WI38 (cell line): ENCODE measurements at regions not wholly inside any gene's neighbourhood (a gene's known extent, or its start where the extent isn't known, plus 50 kb on each side); places are given as distances from the start of the nearest gene placed in this dataset.

ENCODE experiments used
- H3K4me3 ChIP-seq: 2 replicates; pipeline ENCODE4 v1.5.1; 2011; ENCODE audit warnings: low read depth, mild to moderate bottlenecking, control low read depth, low read length
- CTCF ChIP-seq: IDR thresholded peaks from 2 replicates; pipeline ENCODE4 v1.5.1; 2012; ENCODE audit warnings: low read depth, mild to moderate bottlenecking, control low read depth, low read length

- H3K4me3 ChIP-seq, result no peak overlapping the region
- TF ChIP-seq CTCF, result no peak
Observed at GRCh38 chr14:53529519-53529918, 376.4 kb upstream of the DDHD1 start.

- TF ChIP-seq CTCF, result no peak
- H3K4me3 ChIP-seq, result no peak overlapping the region
Observed at GRCh38 chr14:53528185-53528671, 375.1 kb upstream of the DDHD1 start.

DNA sequence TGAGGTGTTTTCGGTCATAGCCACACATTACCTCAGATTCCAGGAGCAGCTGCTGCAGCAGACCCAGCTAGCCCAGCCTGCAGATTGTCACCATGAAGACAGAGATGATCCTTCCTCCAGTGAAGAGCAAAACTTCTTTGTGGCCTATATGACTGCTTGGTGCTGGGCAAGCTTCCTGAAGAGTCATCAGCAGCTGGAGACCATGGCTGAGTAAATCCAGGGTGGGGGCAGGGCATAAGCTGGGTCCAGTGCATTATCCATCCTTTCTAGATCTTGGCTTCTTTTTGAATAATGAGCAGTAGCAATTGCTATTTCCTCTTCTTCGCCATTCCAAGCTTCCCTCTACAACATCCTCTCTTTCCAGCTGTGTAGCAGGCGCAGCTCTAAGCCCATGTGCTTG lies 373.1 kb upstream of the DDHD1 start:
- H3K4me3 ChIP-seq, result no peak overlapping the region
- TF ChIP-seq CTCF, result no peak

DNA sequence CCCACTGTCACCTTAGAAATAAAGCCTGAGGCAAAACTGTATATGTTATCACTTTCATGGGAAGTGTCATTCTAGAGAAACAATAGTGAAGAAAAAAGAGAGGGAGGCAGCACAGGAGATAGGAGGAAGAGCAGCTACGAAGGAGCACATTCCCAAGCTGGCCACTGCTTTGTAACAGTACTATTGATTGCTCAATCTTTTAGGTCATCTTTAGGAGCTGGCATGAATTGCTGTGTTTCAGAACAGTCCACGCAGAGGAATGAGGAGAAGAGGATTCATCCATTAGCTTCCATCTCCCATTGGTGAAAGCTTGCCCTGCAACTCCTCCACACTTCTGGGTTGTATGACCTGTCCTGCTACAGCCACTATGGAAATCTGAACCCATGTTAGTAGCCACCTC lies 372.5 kb upstream of the DDHD1 start:
- H3K4me3 ChIP-seq, result no peak overlapping the region
- no peak for TF ChIP-seq CTCF

GRCh38 chr14:53524391-53524790 lies 371.3 kb upstream of the DDHD1 start:
- no peak overlapping the region for H3K4me3 ChIP-seq
- no peak for TF ChIP-seq CTCF

DNA sequence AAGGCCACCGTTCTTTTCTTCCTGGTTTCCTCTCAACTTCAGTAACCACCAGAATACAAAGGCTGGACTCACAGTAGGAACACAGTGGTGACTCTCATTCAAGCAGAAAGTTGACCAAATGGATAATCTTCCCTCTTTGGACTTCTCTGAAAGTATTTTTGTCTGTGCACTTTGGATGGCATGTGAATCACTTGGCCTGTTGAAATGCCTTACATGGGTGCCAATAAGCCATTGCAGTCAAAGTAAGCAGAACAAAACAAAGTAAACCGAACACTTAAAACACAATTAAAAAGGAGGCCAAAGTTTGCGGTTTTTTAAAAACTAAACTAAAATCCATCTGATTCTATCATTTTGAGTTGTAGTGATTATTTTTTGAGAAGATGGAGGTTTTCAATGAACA lies 370.1 kb upstream of the DDHD1 start:
- no peak overlapping the region for H3K4me3 ChIP-seq
- TF ChIP-seq CTCF, result no peak

- no peak overlapping the region for H3K4me3 ChIP-seq
- TF ChIP-seq CTCF, result no peak
Observed at GRCh38 chr14:53520078-53520928, 367.2 kb upstream of the DDHD1 start.
